DMS53 (cell line): ENCODE measurements at regions not wholly inside any gene's neighbourhood (a gene's known extent, or its start where the extent isn't known, plus 50 kb on each side); places are given as distances from the start of the nearest gene placed in this dataset.
"Not testable (repeated sequence)": the region's sequence is repeated elsewhere in the genome, so short reads cannot be mapped to it uniquely, and the experiment has no call there.

Experiments
- DNase-seq: peaks from one replicate; lab custom pipeline; 2025; lab: John Stamatoyannopoulos, UW

DNA sequence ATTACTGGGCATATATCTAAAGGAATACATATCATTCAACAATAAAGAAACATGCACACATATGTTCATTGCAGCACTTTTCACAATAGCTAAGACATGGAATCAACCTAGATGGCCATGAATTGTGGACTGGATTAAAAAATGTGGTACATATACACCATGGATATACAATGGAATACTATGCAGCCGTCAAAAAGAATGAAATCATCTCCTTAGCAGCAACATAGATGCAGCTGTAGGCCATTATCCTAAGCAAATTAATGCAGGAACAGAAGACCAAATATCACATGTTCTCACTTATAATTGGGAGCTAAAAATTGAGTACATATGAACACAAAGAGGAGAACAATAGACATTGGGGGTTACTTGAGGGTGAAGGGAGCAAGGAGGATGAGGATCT lies 175.6 kb downstream of the POLR1F start:
- no peak for DNase-seq

DNA sequence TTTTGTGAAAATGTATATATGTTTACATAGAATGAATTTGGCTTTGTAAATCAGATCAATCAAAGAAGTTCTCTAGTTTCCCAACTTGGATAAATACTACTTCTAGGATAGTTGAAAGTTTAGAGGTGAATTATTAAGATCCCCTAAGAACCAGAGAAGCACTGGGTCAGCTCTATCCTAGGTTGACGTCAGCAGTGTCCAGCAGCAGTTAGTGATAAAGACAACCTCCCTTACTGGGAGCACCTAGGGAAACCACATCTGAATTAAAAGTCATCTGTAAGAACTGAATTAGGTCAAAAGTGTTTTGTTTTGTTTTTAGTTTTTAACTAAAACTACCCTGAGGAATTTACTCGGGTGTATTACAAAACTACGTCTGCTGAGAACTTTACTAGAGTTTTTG lies 178.0 kb downstream of the POLR1F start:
- no peak for DNase-seq

DNA sequence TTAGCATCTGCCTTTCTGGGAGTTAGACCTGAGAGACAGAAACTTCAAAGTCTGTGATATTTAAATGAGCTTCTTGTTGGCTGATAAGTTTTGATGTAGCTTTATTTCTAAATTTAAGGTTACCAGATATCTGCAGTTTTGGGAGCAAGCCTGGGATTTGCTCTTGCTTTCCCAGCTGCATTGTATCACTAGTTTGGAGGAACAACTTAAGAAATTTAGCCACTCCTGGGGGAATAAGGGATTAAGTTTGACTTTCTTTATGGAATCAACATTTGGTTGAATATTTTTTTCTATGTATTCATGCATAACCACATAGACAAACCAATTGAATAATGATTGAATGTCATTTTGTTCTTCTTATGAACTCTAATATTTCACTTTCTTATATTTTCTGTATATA lies 178.6 kb downstream of the POLR1F start:
- no peak for DNase-seq

DNA sequence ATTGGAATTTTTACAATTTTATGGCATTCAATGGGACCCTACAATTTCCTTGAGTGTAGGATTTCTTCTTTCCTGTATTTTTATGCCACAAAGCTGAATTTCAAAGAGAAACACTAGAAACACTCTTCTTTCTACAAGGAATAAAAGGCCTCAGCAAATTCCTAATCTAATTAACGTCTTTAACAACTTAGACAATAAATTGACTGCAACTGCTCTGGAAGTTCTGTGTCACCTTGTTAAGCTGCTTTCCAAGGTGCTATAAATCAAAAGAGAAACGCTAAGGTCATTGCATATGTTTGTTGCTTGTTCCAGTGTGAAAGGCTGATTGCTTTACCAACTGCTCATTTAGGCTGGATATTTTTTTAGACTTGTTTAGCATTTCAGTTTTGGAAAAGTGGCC lies 182.2 kb downstream of the POLR1F start:
- no peak for DNase-seq

DNA sequence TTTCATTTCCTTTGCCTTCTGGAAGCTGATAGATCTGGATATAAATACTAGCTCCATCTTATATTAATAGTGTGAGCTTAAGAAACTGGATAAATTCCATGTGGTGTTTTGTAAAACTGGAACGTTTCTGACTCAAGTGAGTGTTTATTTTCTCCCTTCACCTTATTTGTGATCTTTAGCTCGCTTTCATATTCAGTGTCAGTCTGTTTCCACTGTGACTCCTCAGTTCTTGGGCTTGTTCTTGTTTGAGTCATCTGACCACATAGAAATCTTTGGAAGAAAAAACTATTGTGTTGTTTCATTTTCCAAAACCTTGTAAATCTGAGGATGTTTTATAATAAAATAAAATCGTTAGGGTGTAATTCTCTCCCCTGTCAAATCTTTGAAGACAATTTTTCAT lies 186.4 kb downstream of the POLR1F start:
- DNase-seq: no peak

DNA sequence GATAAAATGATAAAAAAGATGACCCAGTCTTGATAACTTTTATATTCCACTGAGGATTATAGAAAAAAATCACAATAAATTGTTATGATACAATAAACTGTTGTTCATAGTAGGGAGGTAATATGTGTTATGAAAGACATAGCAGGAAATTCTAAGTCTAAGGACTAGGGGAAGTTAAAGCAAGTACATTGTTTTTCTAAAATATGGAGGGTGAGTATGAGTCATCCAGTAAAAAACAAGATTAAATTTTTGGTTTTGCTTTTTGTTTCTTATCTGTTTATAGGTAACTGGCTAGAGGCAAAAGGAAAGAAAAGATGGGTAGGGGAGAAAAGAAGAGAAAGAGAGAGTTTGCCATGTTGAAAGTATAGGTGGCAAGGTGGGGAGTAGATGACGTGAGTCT lies 188.4 kb downstream of the POLR1F start:
- no peak for DNase-seq

DNA sequence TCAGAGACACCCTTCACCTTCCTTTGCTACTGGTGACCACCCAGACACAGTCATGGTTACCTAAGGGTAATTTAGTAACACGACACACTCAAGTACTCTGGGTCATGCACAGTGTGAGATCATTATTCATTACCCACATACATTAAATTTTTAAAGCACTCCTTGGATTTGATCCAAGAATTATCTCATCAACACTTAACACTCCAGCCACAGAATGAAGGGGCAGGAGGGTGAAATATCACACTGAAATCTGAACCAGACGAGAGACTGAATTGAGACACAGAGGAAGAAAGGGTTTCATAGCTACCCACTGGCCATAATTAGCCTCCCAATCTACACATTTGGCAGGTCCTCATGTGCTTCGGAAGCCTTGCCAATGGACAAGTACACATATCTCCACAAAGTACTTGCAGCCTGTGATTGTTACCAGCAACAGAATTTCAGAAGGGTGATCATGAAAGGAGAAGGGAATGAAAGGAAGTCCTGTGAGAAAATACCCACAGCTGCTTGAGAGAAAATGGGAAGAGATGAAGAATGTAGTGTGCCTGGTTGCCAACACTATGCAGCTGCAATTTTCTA lies 189.3 kb downstream of the POLR1F start:
- DNase-seq: peak; percentile 76

DNA sequence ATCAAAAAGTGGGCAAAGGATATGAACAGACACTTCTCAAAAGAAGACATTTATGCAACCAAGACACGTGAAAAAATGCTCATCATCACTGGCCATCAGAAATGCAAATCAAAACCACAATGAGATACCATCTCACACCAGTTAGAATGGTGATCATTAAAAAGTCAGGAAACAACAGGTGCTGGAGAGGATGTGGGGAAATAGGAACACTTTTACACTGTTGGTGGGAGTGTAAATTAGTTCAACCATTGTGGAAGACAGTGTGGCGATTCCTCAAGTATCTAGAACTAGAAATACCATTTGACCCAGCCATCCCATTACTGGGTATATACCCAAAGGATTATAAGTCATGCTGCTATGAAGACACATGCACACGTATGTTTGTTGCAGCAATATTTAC lies 191.3 kb downstream of the POLR1F start:
- DNase-seq: not testable (repeated sequence)

DNA sequence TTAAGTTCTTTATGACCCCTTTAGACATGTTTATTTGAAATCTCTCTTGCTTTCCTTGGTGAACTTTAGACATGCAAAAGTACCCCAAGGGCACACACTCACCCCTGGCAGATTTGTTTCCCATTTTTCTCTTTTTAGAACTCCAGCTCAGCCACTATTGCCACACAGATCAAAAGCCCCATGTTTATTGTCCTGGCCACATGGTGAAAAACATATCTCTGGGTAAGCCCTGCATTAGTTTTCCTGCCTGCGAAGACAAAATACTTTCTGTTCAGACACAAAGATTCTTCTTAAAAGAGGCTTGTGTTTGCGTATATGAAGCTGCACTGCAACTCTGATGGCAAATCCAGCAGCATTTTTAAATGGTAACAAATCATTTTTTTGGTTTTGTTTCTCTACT lies 200.0 kb downstream of the POLR1F start:
- no peak for DNase-seq

DNA sequence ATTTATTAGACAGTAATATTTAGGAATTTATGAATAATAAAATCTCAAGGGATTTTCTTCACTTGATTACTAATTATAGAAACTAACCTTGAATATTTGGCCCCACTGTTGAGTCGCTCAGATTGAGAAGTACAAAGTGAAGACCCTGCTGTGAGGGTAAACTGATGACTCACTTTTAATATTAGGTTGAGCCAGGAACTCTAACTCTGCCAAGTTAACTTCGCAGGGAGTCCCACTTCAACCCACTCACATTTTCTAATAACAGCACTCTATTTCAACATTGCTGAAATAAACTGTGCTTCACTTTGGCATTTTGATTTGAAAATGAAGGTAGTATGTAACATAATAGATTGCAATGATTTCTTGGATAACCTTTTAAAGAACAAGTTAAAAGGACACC lies 200.7 kb downstream of the POLR1F start:
- DNase-seq: no peak

DNA sequence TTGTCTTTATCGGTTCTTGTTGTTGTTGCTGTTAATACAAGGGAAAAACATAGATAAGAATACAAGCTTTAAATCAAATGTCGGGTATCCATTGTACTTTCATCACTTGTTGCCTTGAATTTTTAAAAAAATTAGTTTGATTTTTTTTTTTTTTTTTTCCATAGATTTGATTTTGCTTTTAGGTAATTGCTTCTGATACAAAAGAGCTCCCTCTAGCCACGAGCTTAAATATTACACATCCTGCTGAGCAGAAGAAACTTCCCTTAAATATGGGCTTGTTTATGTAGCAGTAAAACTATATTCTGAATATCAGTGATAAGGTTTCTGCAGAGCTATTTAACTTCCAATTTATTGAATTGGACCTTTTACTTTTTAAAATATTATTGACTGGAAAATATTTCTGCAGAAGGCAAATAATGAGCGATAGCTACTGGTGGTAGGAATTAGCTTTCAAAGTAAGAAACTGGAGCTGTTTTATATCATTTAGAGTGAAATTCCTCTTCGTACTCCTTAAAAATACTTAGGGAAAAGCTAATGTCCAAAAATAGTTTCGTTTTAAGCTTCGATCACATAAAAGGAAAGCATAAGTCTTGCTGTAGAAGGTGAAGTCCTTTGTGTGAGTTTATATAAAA lies 216.9 kb downstream of the POLR1F start:
- DNase-seq: peak; percentile 78

DNA sequence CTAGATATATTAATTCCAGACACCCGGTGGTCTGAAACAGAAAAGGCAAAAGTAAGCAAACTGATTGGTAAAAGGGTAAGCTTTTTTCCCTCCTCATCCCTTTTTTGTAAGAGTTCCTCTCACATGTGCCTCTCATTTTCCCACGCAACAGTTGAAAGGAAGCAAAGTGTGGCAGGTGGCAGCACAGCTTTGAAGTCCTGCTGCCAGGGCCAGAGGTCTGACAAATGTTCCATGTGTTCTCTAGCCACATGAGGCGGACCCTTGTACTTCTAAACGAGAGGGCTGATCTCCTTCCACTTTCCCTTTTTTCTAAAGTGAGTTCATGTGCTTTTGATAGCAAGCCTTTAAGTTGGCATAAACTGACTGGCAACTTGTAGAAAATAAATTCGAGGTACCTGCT lies 217.5 kb downstream of the POLR1F start:
- no peak for DNase-seq

DNA sequence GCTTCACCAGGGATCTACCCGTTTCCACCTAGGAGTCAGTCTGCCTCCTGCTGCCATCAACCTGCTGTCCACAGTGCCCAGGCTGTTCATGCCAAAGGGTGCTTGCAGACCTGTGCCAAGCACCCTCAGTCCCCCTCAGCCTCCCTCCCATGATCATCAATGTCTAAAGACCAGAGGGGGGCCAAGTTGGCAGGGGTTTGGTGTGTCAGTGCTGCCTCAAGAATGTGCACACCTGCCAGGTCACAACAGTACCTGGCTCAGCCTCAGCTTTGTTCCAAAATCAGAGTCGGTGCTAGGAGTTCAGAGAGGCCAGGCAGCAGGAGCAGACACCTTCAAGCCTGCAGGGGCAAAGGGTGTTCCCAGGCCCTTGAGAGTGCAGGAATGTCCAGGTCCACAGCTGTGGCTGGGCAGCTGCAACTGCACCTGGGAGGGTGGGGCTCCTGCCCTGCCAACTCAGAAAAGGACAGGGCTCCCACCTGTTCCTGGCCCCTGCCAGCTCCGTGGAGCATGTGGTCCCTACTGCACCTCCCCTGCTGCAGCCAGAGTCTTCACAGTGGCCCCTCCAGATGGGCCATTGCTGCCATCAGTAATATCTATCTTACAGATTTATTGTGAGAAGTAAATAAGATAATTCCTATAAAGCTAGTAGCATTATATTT lies 219.5 kb downstream of the POLR1F start:
- DNase-seq: no peak

DNA sequence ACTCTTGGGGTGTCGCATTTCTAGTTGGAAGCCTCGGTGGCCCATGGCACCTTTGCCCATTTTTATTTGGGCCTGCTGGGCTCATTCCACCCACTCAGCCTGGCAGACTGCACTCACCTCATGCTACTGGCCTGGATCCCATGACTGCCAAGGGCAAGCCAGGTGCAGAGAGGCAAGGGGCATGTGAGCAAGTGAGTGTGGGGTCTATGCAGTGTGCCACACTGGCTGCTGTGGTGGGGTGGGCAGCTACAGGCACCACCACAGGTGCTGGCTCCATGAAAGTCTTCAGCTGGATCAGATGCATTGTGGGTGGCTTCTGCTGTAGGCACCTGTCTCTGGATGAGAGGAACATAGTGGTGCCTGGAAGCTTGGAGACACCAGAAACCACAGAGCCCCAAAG lies 220.8 kb downstream of the POLR1F start:
- no peak for DNase-seq

DNA sequence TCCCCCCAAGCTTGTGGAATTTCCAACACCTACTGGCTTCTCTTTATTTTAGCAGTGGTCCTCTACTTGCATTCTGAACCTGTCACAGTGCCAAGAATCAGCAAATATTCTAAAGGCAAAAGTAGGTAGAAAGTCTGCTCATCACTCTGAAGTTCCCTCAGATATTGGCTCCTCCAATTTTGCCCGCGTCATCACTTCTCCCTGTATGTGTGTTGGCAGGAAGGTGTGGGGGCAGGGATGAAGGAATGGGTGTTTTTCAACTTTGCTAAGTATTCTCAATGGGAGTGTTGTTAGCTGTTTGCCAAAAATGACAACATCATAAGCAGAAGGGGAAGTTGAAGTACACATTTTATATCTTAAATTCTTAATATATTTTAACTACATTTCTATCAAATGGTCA lies 226.2 kb downstream of the POLR1F start:
- DNase-seq: no peak

DNA sequence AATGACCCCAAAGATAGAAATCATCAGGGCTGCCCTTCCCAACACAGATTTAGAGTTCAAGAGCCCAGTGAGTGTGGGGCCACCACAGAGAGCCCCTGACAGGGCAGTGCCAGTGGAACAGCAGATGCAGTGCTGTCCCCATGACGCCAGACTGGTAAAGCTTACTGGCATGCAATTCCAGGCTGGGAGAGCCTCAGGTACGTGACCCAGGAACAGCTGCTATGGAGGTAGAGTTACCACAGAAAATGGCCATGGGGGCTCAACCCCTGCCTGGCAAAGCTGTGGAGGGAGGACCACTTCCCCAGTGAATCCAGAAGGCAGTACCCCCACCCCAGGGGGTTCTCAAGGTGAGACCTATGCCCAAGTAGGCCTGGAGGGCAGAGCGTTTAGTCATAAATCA lies 228.5 kb downstream of the POLR1F start:
- DNase-seq: no peak

DNA sequence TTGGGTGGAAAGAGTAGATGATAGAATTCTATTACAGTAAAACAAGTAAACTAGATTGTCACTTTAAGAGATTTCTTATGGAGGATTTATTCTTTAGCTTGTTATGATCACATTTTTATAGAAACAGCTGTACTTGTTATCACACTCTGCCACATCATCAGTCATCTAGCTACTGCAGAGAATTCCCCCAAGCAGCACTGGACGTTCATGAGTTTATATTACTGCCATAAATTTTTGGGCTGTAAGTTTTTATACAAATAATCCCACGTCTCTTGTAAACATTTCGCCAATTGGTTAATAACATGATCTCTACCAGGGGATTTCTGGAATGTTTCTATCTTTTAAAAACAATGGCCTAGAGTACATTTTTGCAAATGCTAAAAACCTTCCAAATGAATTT lies 238.8 kb downstream of the POLR1F start:
- no peak for DNase-seq

DNA sequence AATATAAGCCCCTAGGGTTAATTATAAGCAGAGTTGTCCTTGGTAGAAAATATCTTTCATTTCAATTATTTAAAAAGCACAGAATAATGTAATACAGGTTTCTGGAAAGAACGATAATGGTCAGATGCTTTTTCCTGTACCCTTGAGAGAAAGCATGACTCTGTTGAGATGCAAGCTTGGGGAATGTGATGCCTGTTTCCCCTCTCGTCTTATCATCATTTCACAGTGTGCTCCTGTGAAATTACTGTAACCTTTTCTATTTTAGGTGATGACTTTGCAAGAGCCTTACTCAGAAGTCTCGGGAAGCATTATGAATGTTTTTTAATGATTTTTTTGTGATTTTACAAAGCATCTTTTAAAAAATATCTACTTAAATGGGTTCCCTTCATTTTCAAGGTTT lies 243.0 kb downstream of the POLR1F start:
- no peak for DNase-seq

DNA sequence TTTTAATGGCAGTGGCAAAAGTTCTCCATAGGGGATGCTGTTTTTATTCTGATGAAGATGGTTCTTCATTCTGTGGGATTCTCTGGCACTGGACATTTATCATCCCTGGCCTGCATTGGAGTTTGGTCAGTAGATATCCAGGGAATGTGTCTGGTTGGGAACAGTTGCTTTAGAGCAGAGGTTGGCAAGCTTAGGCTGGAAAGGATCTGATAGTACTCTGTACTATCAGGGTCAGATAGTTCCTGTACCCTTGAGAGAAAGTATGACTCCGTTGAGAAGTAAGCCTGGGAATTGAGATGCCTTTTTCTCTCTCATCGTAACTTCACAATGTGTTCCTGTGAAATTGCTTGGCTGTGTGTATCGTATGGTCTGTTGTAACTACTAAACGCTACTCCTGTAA lies 244.1 kb downstream of the POLR1F start:
- no peak for DNase-seq

DNA sequence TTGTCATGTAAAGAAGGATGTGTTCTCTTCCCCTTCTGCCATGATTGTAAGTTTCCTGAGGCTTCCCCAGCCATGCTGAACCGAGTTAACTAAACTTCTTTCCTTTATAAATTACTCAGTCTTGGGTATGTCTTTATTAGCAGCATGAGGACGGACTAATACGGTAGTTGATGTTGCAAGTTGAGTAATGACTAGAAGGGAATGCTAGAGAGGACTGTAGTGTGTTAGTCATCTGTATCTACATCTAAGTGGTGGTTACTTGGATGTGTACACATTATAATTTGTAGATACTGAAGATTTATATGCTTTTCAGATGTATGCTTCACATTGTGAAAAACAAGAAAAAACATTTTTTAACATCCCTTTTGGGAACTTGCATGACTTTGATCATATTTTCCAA lies 244.6 kb downstream of the POLR1F start:
- no peak for DNase-seq

DNA sequence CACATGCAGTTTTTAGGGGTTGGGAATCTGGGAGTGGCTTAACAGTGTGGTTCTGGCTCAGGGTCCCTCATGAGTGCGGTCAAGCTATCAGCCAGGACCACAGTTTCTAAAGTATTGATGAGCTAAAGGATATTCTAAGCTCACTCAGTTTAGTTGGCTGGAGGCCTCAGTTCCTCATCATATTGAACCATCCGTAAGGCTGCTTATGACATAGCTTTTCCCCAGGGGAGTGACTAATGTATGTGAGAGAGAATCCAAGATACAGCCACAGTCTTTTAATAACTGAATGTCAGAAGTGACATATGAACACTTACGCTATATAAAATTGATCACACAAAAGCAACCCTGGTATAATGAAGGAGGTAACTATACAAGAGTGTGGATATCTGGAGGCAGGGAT lies 245.3 kb downstream of the POLR1F start:
- no peak for DNase-seq

DNA sequence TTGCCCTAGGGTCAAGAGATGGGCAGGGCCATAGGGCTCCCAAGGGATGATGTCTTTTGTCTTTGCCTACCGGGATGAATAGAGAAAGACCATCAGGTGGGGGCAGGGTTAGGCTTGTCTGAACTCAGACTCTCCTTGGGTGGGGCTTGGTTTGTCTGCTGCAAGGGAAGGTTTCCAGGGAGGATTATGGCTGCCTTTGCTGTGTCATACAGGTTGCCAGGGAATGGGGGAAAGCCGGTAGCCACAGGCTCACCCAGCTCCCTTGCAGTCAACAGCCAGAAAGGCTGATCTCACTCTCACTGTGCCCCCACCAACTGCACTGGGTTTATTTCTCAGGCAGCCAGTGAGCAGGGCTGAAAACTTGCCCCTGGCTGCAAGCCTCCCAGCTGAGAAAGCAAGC lies 253.2 kb downstream of the POLR1F start:
- DNase-seq: no peak

DNA sequence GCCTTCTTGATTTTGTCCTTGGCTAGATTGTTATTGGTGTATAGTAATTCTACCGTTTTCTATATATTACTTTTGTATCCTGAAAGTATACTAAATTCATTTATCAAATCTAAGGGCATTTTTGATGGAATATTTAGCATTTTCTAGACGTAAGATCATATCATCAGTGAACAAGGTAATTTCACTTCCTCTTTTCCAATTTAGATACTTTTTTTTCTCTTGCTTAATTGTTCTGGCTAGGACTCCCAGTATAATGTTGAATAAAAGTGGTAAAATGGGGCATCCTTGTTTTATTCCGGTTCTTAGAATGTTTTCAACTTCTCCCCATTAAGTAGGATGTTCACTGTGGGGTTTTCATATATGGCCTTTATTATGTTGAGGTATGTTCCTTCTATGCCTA lies 260.7 kb downstream of the POLR1F start:
- no peak for DNase-seq
